ENCODE measurements at regions not wholly inside any gene's neighbourhood (a gene's known extent, or its start where the extent isn't known, plus 50 kb on each side); places are given as distances from the start of the nearest gene placed in this dataset.

- DNase-seq: no peak
Observed at GRCh38 chr5:180411948-180412347, 58.8 kb upstream of the GFPT2 start.

- DNase-seq: no peak
Observed at GRCh38 chr5:180414176-180414575, 61.0 kb upstream of the GFPT2 start.

GRCh38 chr5:180421672-180422071 is 68.5 kb upstream of the GFPT2 start:
- DNase-seq: no peak

GRCh38 chr5:180423133-180423532 is 70.0 kb upstream of the GFPT2 start:
- DNase-seq: no peak

GRCh38 chr5:180423598-180423997 is 70.5 kb upstream of the GFPT2 start:
- no peak for DNase-seq

GRCh38 chr5:180424094-180424493 is 70.1 kb upstream of the CNOT6 start:
- no peak for DNase-seq

- DNase-seq: no peak
Observed at GRCh38 chr5:180428598-180428997, 65.6 kb upstream of the CNOT6 start.

- DNase-seq: no peak
Observed at GRCh38 chr5:180431932-180432331, 62.2 kb upstream of the CNOT6 start.

- DNase-seq: peak; percentile 3
Observed at GRCh38 chr5:180433032-180433422, 61.2 kb upstream of the CNOT6 start.

- DNase-seq: no peak
Observed at GRCh38 chr5:180435594-180435993, 58.6 kb upstream of the CNOT6 start.

- no peak for DNase-seq
Observed at GRCh38 chr5:180436275-180436674, 57.9 kb upstream of the CNOT6 start.

GRCh38 chr5:180436936-180437335 is 57.2 kb upstream of the CNOT6 start:
- DNase-seq: no peak

GRCh38 chr5:180437336-180437735 is 56.8 kb upstream of the CNOT6 start:
- DNase-seq: no peak

GRCh38 chr5:180438785-180439780 is 55.1 kb upstream of the CNOT6 start:
- DNase-seq: no peak

- no peak for DNase-seq
Observed at GRCh38 chr5:180439911-180440769, 54.0 kb upstream of the CNOT6 start.

GRCh38 chr5:180441564-180442051 is 52.6 kb upstream of the CNOT6 start:
- no peak for DNase-seq
